SK-N-MC (cell line): ENCODE measurements at regions not wholly inside any gene's neighbourhood (a gene's known extent, or its start where the extent isn't known, plus 50 kb on each side); places are given as distances from the start of the nearest gene placed in this dataset.

Experiments used
- EZH2 ChIP-seq: fragments of 200-600 bp; sonication (generic); IDR thresholded peaks from one replicate; pipeline ENCODE4 v1.6.1; 2017; ENCODE audit warnings: antibody characterized with exemption
- FOXP2 ChIP-seq: optimal IDR thresholded peaks from 2 replicates; pipeline ENCODE3; 2011; ENCODE audit warnings: mild to moderate bottlenecking, moderate library complexity; ENCODE audit not compliant: insufficient read depth; ENCODE audit errors: extremely low read length, control extremely low read depth
- POLR2AphosphoS5 ChIP-seq: IDR thresholded peaks from 2 replicates; pipeline ENCODE4 v1.6.1; 2012; ENCODE audit warnings: mild to moderate bottlenecking, low read depth, low read length, borderline replicate concordance

GRCh38 chr3:1583044-1583443 lies 490.2 kb downstream of the CNTN6 start:
- TF ChIP-seq EZH2: no peak
- no peak for TF ChIP-seq POLR2AphosphoS5
- TF ChIP-seq FOXP2: no peak
